GM12873 (cell line): ENCODE measurements at regions not wholly inside any gene's neighbourhood (a gene's known extent, or its start where the extent isn't known, plus 50 kb on each side); places are given as distances from the start of the nearest gene placed in this dataset.

Experiments
- TF ChIP-seq, protein P1 (sequence below): IDR thresholded peaks from 2 replicates; pipeline ENCODE4 v1.5.1; 2012; ENCODE audit warnings: low read depth, mild to moderate bottlenecking, moderate library complexity, low read length, control low read depth; ENCODE audit not compliant: insufficient read depth; ENCODE audit errors: missing control alignments

DNA sequence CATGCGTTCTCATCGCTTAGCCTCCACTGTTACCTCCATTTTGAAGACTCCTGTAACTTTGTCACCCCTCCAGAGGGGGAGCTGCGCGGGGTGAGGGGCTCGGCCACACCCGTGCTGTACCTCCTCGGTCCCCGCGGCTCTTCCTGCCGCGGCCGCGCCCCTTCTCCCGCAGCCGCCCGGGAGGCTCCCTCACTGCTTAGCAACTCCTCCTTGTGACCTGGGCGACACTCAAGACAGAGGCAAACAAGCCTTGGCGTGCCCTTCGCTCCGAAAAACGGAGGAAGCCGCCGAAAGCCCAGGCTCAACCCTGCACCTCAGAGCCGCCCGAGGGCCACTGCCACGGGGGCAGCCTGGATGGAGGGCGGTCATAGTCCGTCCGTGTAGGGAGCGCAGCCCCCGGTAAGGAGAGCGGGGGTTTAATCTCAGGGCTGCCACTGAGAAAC is 494.3 kb downstream of the FOXO1 start:
- TF ChIP-seq, protein P1, sequence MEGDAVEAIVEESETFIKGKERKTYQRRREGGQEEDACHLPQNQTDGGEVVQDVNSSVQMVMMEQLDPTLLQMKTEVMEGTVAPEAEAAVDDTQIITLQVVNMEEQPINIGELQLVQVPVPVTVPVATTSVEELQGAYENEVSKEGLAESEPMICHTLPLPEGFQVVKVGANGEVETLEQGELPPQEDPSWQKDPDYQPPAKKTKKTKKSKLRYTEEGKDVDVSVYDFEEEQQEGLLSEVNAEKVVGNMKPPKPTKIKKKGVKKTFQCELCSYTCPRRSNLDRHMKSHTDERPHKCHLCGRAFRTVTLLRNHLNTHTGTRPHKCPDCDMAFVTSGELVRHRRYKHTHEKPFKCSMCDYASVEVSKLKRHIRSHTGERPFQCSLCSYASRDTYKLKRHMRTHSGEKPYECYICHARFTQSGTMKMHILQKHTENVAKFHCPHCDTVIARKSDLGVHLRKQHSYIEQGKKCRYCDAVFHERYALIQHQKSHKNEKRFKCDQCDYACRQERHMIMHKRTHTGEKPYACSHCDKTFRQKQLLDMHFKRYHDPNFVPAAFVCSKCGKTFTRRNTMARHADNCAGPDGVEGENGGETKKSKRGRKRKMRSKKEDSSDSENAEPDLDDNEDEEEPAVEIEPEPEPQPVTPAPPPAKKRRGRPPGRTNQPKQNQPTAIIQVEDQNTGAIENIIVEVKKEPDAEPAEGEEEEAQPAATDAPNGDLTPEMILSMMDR, result no peak

GRCh38 chr13:40172878-40173277 is 493.6 kb downstream of the FOXO1 start:
- TF ChIP-seq, protein P1, result no peak

DNA sequence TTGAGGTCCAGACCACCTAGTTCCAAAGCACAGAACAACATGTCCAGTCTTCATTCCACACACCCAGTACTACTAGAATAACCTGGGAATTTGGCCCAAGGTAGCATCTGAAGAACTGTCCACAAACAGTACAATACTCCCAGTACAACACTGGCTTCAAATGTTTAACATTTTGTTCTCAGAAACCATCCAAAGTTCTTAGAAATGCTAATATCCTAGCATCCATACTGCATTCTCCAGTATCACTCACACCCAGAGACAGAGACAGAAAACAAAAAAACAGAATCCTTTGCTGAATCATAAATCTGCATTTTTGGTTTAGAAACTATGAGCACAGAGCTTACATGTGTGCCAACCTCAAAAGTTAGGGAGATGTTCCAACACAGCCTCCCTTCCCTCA is 490.8 kb downstream of the FOXO1 start:
- TF ChIP-seq, protein P1, result no peak

DNA sequence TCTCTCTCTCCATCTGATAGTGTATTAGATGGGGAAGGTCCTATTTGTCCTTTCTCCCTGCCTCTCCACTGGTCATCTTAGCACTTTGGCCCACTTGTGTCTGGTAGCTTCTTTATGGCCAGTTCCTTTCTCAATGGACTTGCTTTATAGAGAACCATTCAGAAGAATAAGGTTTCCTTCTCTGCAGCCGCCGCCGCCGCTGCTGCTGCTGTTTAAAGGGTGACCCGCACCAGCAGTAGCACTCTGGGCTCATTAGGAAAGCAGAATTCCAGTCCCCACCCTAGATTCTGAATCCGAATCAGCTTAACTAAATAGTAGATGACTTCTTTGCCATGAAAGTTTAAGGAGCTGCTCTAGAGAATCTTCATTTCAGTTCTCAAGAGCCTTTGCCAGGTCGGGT is 490.2 kb downstream of the FOXO1 start:
- TF ChIP-seq, protein P1, result no peak

GRCh38 chr13:40178130-40178529 is 488.3 kb downstream of the FOXO1 start:
- TF ChIP-seq, protein P1, result no peak

- TF ChIP-seq, protein P1, result no peak
These were observed 486.8 kb downstream of the FOXO1 start for GRCh38 chr13:40179445-40180281.

DNA sequence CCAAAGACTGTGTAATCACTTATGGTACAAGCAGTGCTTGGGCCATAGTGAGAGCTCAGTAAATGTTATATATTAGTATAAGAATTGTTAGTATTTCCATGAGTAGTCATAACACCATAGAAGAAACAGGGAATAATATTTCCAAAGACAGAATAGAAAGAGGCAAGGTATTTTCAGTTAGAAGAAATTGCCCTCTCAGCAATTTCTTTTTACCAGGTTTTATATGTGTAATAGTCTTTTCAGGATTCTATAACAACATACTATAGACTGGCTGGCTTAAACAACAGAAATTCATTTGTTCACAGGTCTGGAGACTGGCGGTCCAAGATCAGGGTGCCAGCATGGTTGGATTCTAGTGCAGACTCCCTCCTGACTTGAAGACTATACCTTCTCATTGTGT is 485.7 kb downstream of the FOXO1 start:
- TF ChIP-seq, protein P1, result no peak
